ENCODE measurements at regions not wholly inside any gene's neighbourhood (a gene's known extent, or its start where the extent isn't known, plus 50 kb on each side); places are given as distances from the start of the nearest gene placed in this dataset.
"Not testable (repeated sequence)": the region's sequence is repeated elsewhere in the genome, so short reads cannot be mapped to it uniquely, and the experiment has no call there.

- DNase-seq, result no peak
Observed at GRCh38 chr3:153350420-153350819, 188.4 kb downstream of the RAP2B start.

GRCh38 chr3:153354641-153355040 lies 192.6 kb downstream of the RAP2B start:
- peak; percentile 16 to 72 for DNase-seq

More at GRCh38 chr3:153350420-153350819, 188.4 kb downstream of the RAP2B start:
- TF ChIP-seq POLR2A (IDR thresholded peaks at IDR 0.05; ENCODE audit: low read length), result no peak

GRCh38 chr3:153355559-153355958 lies 193.5 kb downstream of the RAP2B start:
- DNase-seq, result no peak
- TF ChIP-seq POLR2A (IDR thresholded peaks at IDR 0.05; ENCODE audit: low read length), result no peak
- TF ChIP-seq GATA1 (IDR thresholded peaks at IDR 0.05; ENCODE audit: low read depth, low read length), result no peak

More at GRCh38 chr3:153354641-153355040, 192.6 kb downstream of the RAP2B start:
- no peak for TF ChIP-seq GATA1 (IDR thresholded peaks at IDR 0.05; ENCODE audit: low read depth, low read length)
- TF ChIP-seq POLR2A (IDR thresholded peaks at IDR 0.05; ENCODE audit: low read length), result no peak

- no peak for TF ChIP-seq POLR2A (IDR thresholded peaks at IDR 0.05; ENCODE audit: low read length)
- TF ChIP-seq GATA1 (IDR thresholded peaks at IDR 0.05; ENCODE audit: low read depth, low read length), result no peak
- no peak for DNase-seq
Observed at GRCh38 chr3:153356908-153357307, 194.9 kb downstream of the RAP2B start.

GRCh38 chr3:153357436-153357835 lies 195.4 kb downstream of the RAP2B start:
- no peak for DNase-seq
- TF ChIP-seq POLR2A (IDR thresholded peaks at IDR 0.05; ENCODE audit: low read length) (no peak), GATA1 (IDR thresholded peaks at IDR 0.05; ENCODE audit: low read depth, low read length) (no peak)

GRCh38 chr3:153369561-153370374 lies 207.7 kb downstream of the RAP2B start:
- TF ChIP-seq POLR2A (IDR thresholded peaks at IDR 0.05; ENCODE audit: low read length) (no peak), GATA1 (IDR thresholded peaks at IDR 0.05; ENCODE audit: low read depth, low read length) (no peak)
- DNase-seq, result no peak

- DNase-seq, result no peak
- TF ChIP-seq GATA1 (IDR thresholded peaks at IDR 0.05; ENCODE audit: low read depth, low read length) (no peak), POLR2A (IDR thresholded peaks at IDR 0.05; ENCODE audit: low read length) (no peak)
Observed at GRCh38 chr3:153370680-153371079, 208.7 kb downstream of the RAP2B start.

- TF ChIP-seq POLR2A (IDR thresholded peaks at IDR 0.05; ENCODE audit: low read length) (no peak), GATA1 (IDR thresholded peaks at IDR 0.05; ENCODE audit: low read depth, low read length) (no peak)
- DNase-seq, result no peak
Observed at GRCh38 chr3:153372326-153372725, 210.3 kb downstream of the RAP2B start.

- DNase-seq, result no peak
Observed at GRCh38 chr3:153373606-153374005, 211.6 kb downstream of the RAP2B start.

GRCh38 chr3:153378366-153378765 lies 216.3 kb downstream of the RAP2B start:
- DNase-seq, result not testable (repeated sequence)

More at GRCh38 chr3:153373606-153374005, 211.6 kb downstream of the RAP2B start:
- TF ChIP-seq POLR2A (IDR thresholded peaks at IDR 0.05; ENCODE audit: low read length), result no peak
- no peak for TF ChIP-seq GATA1 (IDR thresholded peaks at IDR 0.05; ENCODE audit: low read depth, low read length)

- DNase-seq, result no peak
- TF ChIP-seq POLR2A (IDR thresholded peaks at IDR 0.05; ENCODE audit: low read length), result no peak
- TF ChIP-seq GATA1 (IDR thresholded peaks at IDR 0.05; ENCODE audit: low read depth, low read length), result no peak
Observed at GRCh38 chr3:153379516-153379915, 217.5 kb downstream of the RAP2B start.

- TF ChIP-seq GATA1 (IDR thresholded peaks at IDR 0.05; ENCODE audit: low read depth, low read length) (no peak), POLR2A (IDR thresholded peaks at IDR 0.05; ENCODE audit: low read length) (no peak)
- no peak for DNase-seq
Observed at GRCh38 chr3:153385343-153385742, 223.3 kb downstream of the RAP2B start.

GRCh38 chr3:153392363-153392762 lies 230.3 kb downstream of the RAP2B start:
- no peak for TF ChIP-seq GATA1 (IDR thresholded peaks at IDR 0.05; ENCODE audit: low read depth, low read length)
- no peak for TF ChIP-seq POLR2A (IDR thresholded peaks at IDR 0.05; ENCODE audit: low read length)
- no peak for DNase-seq

- TF ChIP-seq POLR2A (IDR thresholded peaks at IDR 0.05; ENCODE audit: low read length), result no peak
- TF ChIP-seq GATA1 (IDR thresholded peaks at IDR 0.05; ENCODE audit: low read depth, low read length), result no peak
Observed at GRCh38 chr3:153394017-153394416, 232.0 kb downstream of the RAP2B start.

GRCh38 chr3:153396581-153396980 lies 234.6 kb downstream of the RAP2B start:
- no peak for DNase-seq
- TF ChIP-seq GATA1 (IDR thresholded peaks at IDR 0.05; ENCODE audit: low read depth, low read length), result no peak
- no peak for TF ChIP-seq POLR2A (IDR thresholded peaks at IDR 0.05; ENCODE audit: low read length)

More at GRCh38 chr3:153394017-153394416, 232.0 kb downstream of the RAP2B start:
- no peak for DNase-seq
